HCT116 (cell line): ENCODE measurements at regions not wholly inside any gene's neighbourhood (a gene's known extent, or its start where the extent isn't known, plus 50 kb on each side); places are given as distances from the start of the nearest gene placed in this dataset.
"Not testable (repeated sequence)": the region's sequence is repeated elsewhere in the genome, so short reads cannot be mapped to it uniquely, and the experiment has no call there.

Experiments
- ATAC-seq: fragments of 200-7000 bp; cut with Tn5 transposase; 2 replicates; pipeline ENCODE4 v1.9.1; 2020; ENCODE audit warnings: mild to moderate bottlenecking, moderate library complexity
- BruUV-seq: library from RNA; stranded (reverse); fragments of 400-500 nt; replicated peaks from 2 replicates; lab custom pipeline; 2021; lab: Mats Ljungman, UMichigan
- CTCF ChIA-PET: fragments of 300-600 bp; sonication (Branson Sonifier 250); formaldehyde crosslinking; loops from one replicate; lab custom pipeline; 2021; ENCODE audit warnings: antibody characterized with exemption; lab: Charles Lee
- POLR2A ChIA-PET: fragments of 300-600, 350-600 bp; sonication (Branson Sonifier 250); formaldehyde crosslinking; loops from one replicate; lab custom pipeline; 2021; ENCODE audit warnings: antibody characterized with exemption; lab: Charles Lee
- RAD21 ChIA-PET, 2 experiments: fragments of 300-600 bp; sonication (Branson Sonifier 250); formaldehyde crosslinking; loops; one replicate each; lab custom pipeline; 2023; ENCODE audit warnings: low total read pairs in 2 of 2; ENCODE audit not compliant: uncharacterized antibody in 2 of 2, unreplicated experiment in 2 of 2, low non-redundant PET in 1 of 2; lab: Charles Lee
- DNase-seq: peaks from one replicate; pipeline ENCODE4 v3.0.0-alpha.2; 2010; ENCODE audit warnings: low read depth, low spot score
- H2AFZ ChIP-seq: fragments of 200-600 bp; shearing (Covaris generic), sonication (generic); 2 replicates; pipeline ENCODE4 v1.6.1; 2017; ENCODE audit warnings: low read depth, mixed run types, mixed read lengths, antibody characterized with exemption, low read length; ENCODE audit not compliant: poor library complexity, severe bottlenecking
- H3K27ac ChIP-seq: 2 replicates; pipeline ENCODE4 v1.5.1; 2012; ENCODE audit warnings: low read depth, low read length
- H3K27me3 ChIP-seq: fragments of 200-600 bp; sonication (generic); 2 replicates; pipeline ENCODE4 v1.6.1; 2016; ENCODE audit warnings: mixed run types, low read length, mixed read lengths; ENCODE audit not compliant: insufficient read depth
- H3K36me3 ChIP-seq, 2 experiments: fragments of 200-500 bp in 1 of 2; fragments of 200-600 bp in 1 of 2; sonication (Bioruptor generic) in 1 of 2; sonication (generic) in 1 of 2; 2 replicates each; pipeline versions ENCODE4 v1.5.1 to v1.6.1; 2014 to 2016; ENCODE audit warnings: low read length in 2 of 2, inconsistent platforms in 1 of 2, mixed read lengths in 1 of 2, mixed run types in 1 of 2; ENCODE audit not compliant: insufficient read depth in 2 of 2, control insufficient read depth in 1 of 2
- H3K4me1 ChIP-seq, 2 experiments: fragments of 200-600 bp in 1 of 2; sonication (generic) in 1 of 2; 2 replicates each; pipeline versions ENCODE4 v1.5.1 to v1.6.1; 2012 to 2017; ENCODE audit warnings: low read length in 2 of 2, inconsistent platforms in 1 of 2, mild to moderate bottlenecking in 1 of 2, mixed read lengths in 1 of 2, mixed run types in 1 of 2, moderate library complexity in 1 of 2; ENCODE audit not compliant: insufficient read depth in 2 of 2, control insufficient read depth in 1 of 2
- H3K4me2 ChIP-seq: fragments of 200-600 bp; sonication (generic); 2 replicates; pipeline ENCODE4 v1.6.1; 2017; ENCODE audit warnings: mixed run types, low read length, mixed read lengths
- H3K4me3 ChIP-seq, 2 experiments: fragments of 200-600 bp in 1 of 2; sonication (generic) in 1 of 2; replicated peaks in 1 of 2; 2 replicates each; pipeline ENCODE4 v1.5.1; 2011 to 2016; ENCODE audit warnings: low read length in 2 of 2, control low read depth in 1 of 2, low read depth in 1 of 2, mild to moderate bottlenecking in 1 of 2, mixed read lengths in 1 of 2, mixed run types in 1 of 2
- H3K79me2 ChIP-seq: fragments of 200-600 bp; sonication (generic); 2 replicates; pipeline ENCODE4 v1.6.1; 2017; ENCODE audit warnings: mild to moderate bottlenecking, mixed run types, low read length, moderate library complexity, mixed read lengths; ENCODE audit not compliant: insufficient read depth
- H3K9ac ChIP-seq: fragments of 200-600 bp; sonication (generic); 2 replicates; pipeline ENCODE4 v1.6.1; 2016; ENCODE audit warnings: low read length, mixed read lengths
- H3K9me2 ChIP-seq: fragments of 200-600 bp; sonication (generic), shearing (Covaris generic); 2 replicates; pipeline ENCODE4 v1.6.1; 2017; ENCODE audit warnings: mixed run types, mild to moderate bottlenecking, moderate library complexity; ENCODE audit not compliant: insufficient read depth
- H3K9me3 ChIP-seq, 2 experiments: fragments of 200-500 bp in 1 of 2; fragments of 200-600 bp in 1 of 2; sonication (Bioruptor generic) in 1 of 2; sonication (generic) in 1 of 2; 2 replicates each; pipeline ENCODE4 v1.6.1; 2014 to 2017; ENCODE audit warnings: low read length in 2 of 2, mixed read lengths in 2 of 2, inconsistent platforms in 1 of 2, low read depth in 1 of 2, mild to moderate bottlenecking in 1 of 2, mixed run types in 1 of 2, moderate library complexity in 1 of 2; ENCODE audit not compliant: control insufficient read depth in 1 of 2, insufficient read depth in 1 of 2
- H4K20me1 ChIP-seq: fragments of 200-600 bp; sonication (generic), shearing (Covaris generic); 2 replicates; pipeline ENCODE4 v1.6.1; 2017; ENCODE audit warnings: mixed run types, mild to moderate bottlenecking, moderate library complexity; ENCODE audit not compliant: insufficient read depth
- CEBPB ChIP-seq: IDR thresholded peaks from 2 replicates; pipeline ENCODE4 v1.6.1; 2012; ENCODE audit warnings: low read depth
- CTCF ChIP-seq, 3 experiments: fragments of 200-600 bp in 1 of 3; sonication (generic) in 1 of 3; IDR thresholded peaks in 2 of 3; conservative IDR thresholded peaks in 1 of 3; 2 replicates each; pipeline ENCODE4 v1.5.1; 2012 to 2017; ENCODE audit warnings: low read depth in 2 of 3, low read length in 2 of 3, antibody characterized with exemption in 1 of 3, borderline replicate concordance in 1 of 3, control low read depth in 1 of 3, mild to moderate bottlenecking in 1 of 3, mixed read lengths in 1 of 3, mixed run types in 1 of 3, moderate library complexity in 1 of 3; ENCODE audit not compliant: insufficient read depth in 1 of 3
- TCF7L2 ChIP-seq: IDR thresholded peaks from 2 replicates; pipeline ENCODE4 v1.7.0; 2011; ENCODE audit warnings: borderline replicate concordance, inconsistent platforms; ENCODE audit not compliant: insufficient read depth, insufficient read length; ENCODE audit errors: extremely low read depth
- intact Hi-C: fragments of 100-400 bp; cut with micrococcal nuclease; formaldehyde crosslinking; loops from 2 replicates; pipeline ENCODE4 v1.10.0; 2022

DNA sequence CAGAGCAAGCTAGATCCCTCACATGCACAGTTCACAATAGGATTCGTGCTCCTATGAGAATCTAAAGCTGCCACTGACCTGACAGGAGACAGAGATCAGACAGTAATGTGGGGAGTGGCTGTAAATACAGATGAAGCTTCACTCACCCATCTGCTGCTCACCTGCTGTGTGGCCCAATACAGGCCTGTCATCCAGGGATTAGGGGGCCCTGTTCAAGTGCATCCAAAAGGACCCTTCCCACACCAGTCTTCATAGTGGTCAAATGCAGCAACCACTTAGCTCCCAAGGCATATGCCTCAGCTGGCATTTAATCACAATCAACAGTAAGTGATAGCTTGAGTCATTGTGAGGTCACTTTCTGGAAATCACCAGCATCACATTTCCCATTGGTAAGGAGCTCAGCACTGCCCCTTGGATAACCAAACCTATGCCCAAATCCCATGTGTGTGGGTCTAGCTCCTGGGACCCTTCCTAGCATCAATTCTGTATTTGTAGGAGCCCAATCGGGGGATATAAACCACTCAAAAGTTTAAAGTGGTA lies 65.6 kb downstream of the OR4C45 start:
- RAD21 ChIA-PET: no interaction called here
- Histone ChIP-seq H3K79me2 (no peaks in the 10 kb centered on the region), H3K9me2 (no peaks in the 10 kb centered on the region), H3K4me1 (no peaks in the 10 kb centered on the region), H3K36me3 (no peaks in the 10 kb centered on the region), H4K20me1 (no peaks in the 10 kb centered on the region), H3K9ac (no peak overlapping the region), H2AFZ (no peak overlapping the region), H3K4me2 (no peak overlapping the region), H3K9me3 (peaks cover 0 to 5% of the 10 kb centered on the region in 2 experiments; a peak in 2 of 4 replicates), H3K27me3 (no peaks in the 10 kb centered on the region), H3K4me3 (no peak overlapping the region), H3K27ac (no peak overlapping the region)
- TF ChIP-seq TCF7L2 (no peak), CEBPB (no peak)
- ATAC-seq (no peak), DNase-seq (no peak)
- CTCF ChIA-PET: no interaction called here
- no TSS peak for BruUV-seq
- POLR2A ChIA-PET: no interaction called here
- intact Hi-C loops: no loop called here

DNA sequence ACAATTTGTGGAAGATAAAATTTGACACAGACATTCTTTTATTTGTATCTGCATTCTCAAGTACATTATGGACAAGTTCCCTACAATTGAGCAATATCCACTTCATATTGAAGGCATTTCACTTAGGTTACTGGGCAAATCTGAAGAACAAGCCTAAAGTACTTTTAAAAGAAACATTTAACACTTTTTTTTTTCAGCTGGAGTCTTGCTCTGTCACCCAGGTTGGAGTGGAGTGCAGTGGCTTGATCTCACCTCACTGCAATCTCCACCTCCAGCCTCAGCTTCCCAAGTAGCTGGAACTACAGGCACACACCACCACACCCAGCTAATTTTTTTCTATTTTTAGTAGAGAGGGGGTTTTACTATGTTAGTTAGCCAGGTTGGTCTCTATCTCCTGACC lies 70.2 kb downstream of the OR4C45 start:
- Histone ChIP-seq H3K4me1 (no peaks in the 10 kb centered on the region), H3K27me3 (no peaks in the 10 kb centered on the region), H3K27ac (no peak overlapping the region), H3K36me3 (no peaks in the 10 kb centered on the region), H3K9me3 (peaks cover 0 to 11% of the 10 kb centered on the region in 2 experiments; a peak in 2 of 4 replicates), H3K4me3 (no peak overlapping the region), H3K4me2 (no peak overlapping the region), H3K79me2 (no peaks in the 10 kb centered on the region), H3K9ac (no peak overlapping the region), H3K9me2 (no peaks in the 10 kb centered on the region), H2AFZ (no peak overlapping the region), H4K20me1 (no peaks in the 10 kb centered on the region)
- TF ChIP-seq CTCF (IDR thresholded peaks at IDR 0.05 in 2 of 3, conservative IDR thresholded peaks at IDR 0.05 in 1 of 3; ENCODE audit: borderline replicate concordance in 1 of 3, insufficient read depth in 1 of 3, low read depth in 2 of 3, low read length in 2 of 3) (no peak), CEBPB (no peak)
- POLR2A ChIA-PET: no interaction called here
- BruUV-seq: no TSS peak
- CTCF ChIA-PET: no interaction called here
- intact Hi-C loops: no loop called here
- RAD21 ChIA-PET: no interaction called here
- ATAC-seq (no peak), DNase-seq (no peak)

GRCh38 chr11:50140686-50141085 lies 108.0 kb downstream of the OR4C45 start:
- POLR2A ChIA-PET, H2AFZ ChIP-seq, H3K79me2 ChIP-seq, H3K4me2 ChIP-seq, H3K4me3 ChIP-seq, BruUV-seq, H3K27ac ChIP-seq, CTCF ChIA-PET, H3K9me3 ChIP-seq, H3K9me2 ChIP-seq, H3K4me1 ChIP-seq, H4K20me1 ChIP-seq, DNase-seq, RAD21 ChIA-PET, H3K36me3 ChIP-seq, H3K9ac ChIP-seq, ATAC-seq, intact Hi-C loops, H3K27me3 ChIP-seq: not testable (repeated sequence)

DNA sequence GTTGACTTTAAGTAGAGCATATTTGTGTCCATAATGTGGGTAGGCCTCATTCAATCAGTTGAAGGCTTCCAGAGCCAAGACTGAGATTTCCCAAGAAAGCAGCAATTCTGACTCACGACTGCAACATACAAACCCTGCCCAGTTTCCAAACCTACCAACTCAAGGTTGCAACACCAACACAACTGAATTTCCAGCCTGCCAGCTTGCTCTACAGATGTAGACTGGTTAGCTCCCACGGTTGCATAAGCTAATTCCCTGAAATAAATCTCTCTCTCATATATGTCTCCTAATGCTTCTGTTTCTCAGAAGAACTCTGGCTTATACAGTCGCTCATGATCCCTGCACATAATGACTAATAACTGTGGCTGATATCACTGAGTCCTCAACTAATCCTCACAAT lies 113.6 kb downstream of the OR4C45 start:
- H3K79me2 ChIP-seq, H3K4me2 ChIP-seq, intact Hi-C loops, H3K27ac ChIP-seq, H3K9ac ChIP-seq, H3K4me3 ChIP-seq, H2AFZ ChIP-seq, POLR2A ChIA-PET, H4K20me1 ChIP-seq, H3K36me3 ChIP-seq, H3K27me3 ChIP-seq, BruUV-seq, ATAC-seq, H3K9me2 ChIP-seq, H3K9me3 ChIP-seq, CTCF ChIA-PET, DNase-seq, H3K4me1 ChIP-seq, RAD21 ChIA-PET: not testable (repeated sequence)
